ENCODE measurements at regions not wholly inside any gene's neighbourhood (a gene's known extent, or its start where the extent isn't known, plus 50 kb on each side); places are given as distances from the start of the nearest gene placed in this dataset.
"Not testable (repeated sequence)": the region's sequence is repeated elsewhere in the genome, so short reads cannot be mapped to it uniquely, and the experiment has no call there.

- intact Hi-C loops (cut with DNase I) = no loop called here
- DNase-seq (ENCODE audit: low spot score) = no peak
Measured at GRCh38 chr2:88967844-88968243, 276.4 kb downstream of the RPIA start.

- DNase-seq (ENCODE audit: low spot score); intact Hi-C loops (cut with DNase I): not testable (repeated sequence)
Measured at GRCh38 chr2:88978011-88978410, 286.5 kb downstream of the RPIA start.

GRCh38 chr2:88978446-88978845 is 287.0 kb downstream of the RPIA start:
- peak; percentile 82 for DNase-seq (ENCODE audit: low spot score)
- intact Hi-C loops (cut with DNase I) = not testable (repeated sequence)

GRCh38 chr2:88984079-88984478 is 292.6 kb downstream of the RPIA start:
- intact Hi-C loops (cut with DNase I); DNase-seq (ENCODE audit: low spot score): not testable (repeated sequence)

- DNase-seq (ENCODE audit: low spot score); intact Hi-C loops (cut with DNase I): not testable (repeated sequence)
Measured at GRCh38 chr2:88986721-88987330, 295.4 kb downstream of the RPIA start.

- DNase-seq (ENCODE audit: low spot score); intact Hi-C loops (cut with DNase I): not testable (repeated sequence)
Measured at GRCh38 chr2:88988617-88989016, 297.1 kb downstream of the RPIA start.

- intact Hi-C loops (cut with DNase I); DNase-seq (ENCODE audit: low spot score): not testable (repeated sequence)
Measured at GRCh38 chr2:88992819-88993218, 301.3 kb downstream of the RPIA start.

GRCh38 chr2:88994856-88995255 is 303.4 kb downstream of the RPIA start:
- intact Hi-C loops (cut with DNase I); DNase-seq (ENCODE audit: low spot score): not testable (repeated sequence)

- DNase-seq (ENCODE audit: low spot score); intact Hi-C loops (cut with DNase I): not testable (repeated sequence)
Measured at GRCh38 chr2:88996588-88996987, 305.1 kb downstream of the RPIA start.

- no peak for DNase-seq (ENCODE audit: low spot score)
- intact Hi-C loops (cut with DNase I) = no loop called here
Measured at GRCh38 chr2:88999365-88999764, 307.9 kb downstream of the RPIA start.

GRCh38 chr2:89000235-89000634 is 308.8 kb downstream of the RPIA start:
- DNase-seq (ENCODE audit: low spot score) = no peak
- intact Hi-C loops (cut with DNase I) = no loop called here

- intact Hi-C loops (cut with DNase I); DNase-seq (ENCODE audit: low spot score): not testable (repeated sequence)
Measured at GRCh38 chr2:89004238-89004637, 312.8 kb downstream of the RPIA start.

GRCh38 chr2:89020566-89020965 is 329.1 kb downstream of the RPIA start:
- DNase-seq (ENCODE audit: low spot score); intact Hi-C loops (cut with DNase I): not testable (repeated sequence)

GRCh38 chr2:89026296-89026695 is 334.8 kb downstream of the RPIA start:
- DNase-seq (ENCODE audit: low spot score); intact Hi-C loops (cut with DNase I): not testable (repeated sequence)

GRCh38 chr2:89027115-89027514 is 335.6 kb downstream of the RPIA start:
- intact Hi-C loops (cut with DNase I); DNase-seq (ENCODE audit: low spot score): not testable (repeated sequence)

GRCh38 chr2:89027536-89027935 is 336.1 kb downstream of the RPIA start:
- intact Hi-C loops (cut with DNase I) = not testable (repeated sequence)

GRCh38 chr2:89029257-89029656 is 337.8 kb downstream of the RPIA start:
- DNase-seq (ENCODE audit: low spot score); intact Hi-C loops (cut with DNase I): not testable (repeated sequence)

More at GRCh38 chr2:89027536-89027935, 336.1 kb downstream of the RPIA start:
- not testable (repeated sequence) for DNase-seq (ENCODE audit: low spot score)

- intact Hi-C loops (cut with DNase I); DNase-seq (ENCODE audit: low spot score): not testable (repeated sequence)
Measured at GRCh38 chr2:89048138-89049066, 356.9 kb downstream of the RPIA start.

GRCh38 chr2:89058616-89059015 is 367.1 kb downstream of the RPIA start:
- DNase-seq (ENCODE audit: low spot score); intact Hi-C loops (cut with DNase I): not testable (repeated sequence)

GRCh38 chr2:89061174-89061573 is 369.7 kb downstream of the RPIA start:
- intact Hi-C loops (cut with DNase I); DNase-seq (ENCODE audit: low spot score): not testable (repeated sequence)

Data from posterior vena cava (tissue), 2 donors.